Panc1 (cell line): ENCODE measurements at regions not wholly inside any gene's neighbourhood (a gene's known extent, or its start where the extent isn't known, plus 50 kb on each side); places are given as distances from the start of the nearest gene placed in this dataset.

Experiments
- ATAC-seq: fragments of 200-7000 bp; cut with Tn5 transposase; 2 replicates; pipeline ENCODE4 v1.9.1; 2020; ENCODE audit warnings: mild to moderate bottlenecking, moderate library complexity
- BruUV-seq: library from RNA; stranded (reverse); fragments of 400-500 nt; replicated peaks from 2 replicates; lab custom pipeline; 2021; lab: Mats Ljungman, UMichigan
- CTCF ChIA-PET: fragments of 300-600 bp; sonication (Branson Sonifier 250); formaldehyde crosslinking; loops from one replicate; lab custom pipeline; 2022; ENCODE audit warnings: antibody characterized with exemption; lab: Charles Lee
- POLR2A ChIA-PET: fragments of 300-600 bp; sonication (Branson Sonifier 250); formaldehyde crosslinking; loops from one replicate; lab custom pipeline; 2022; ENCODE audit warnings: antibody characterized with exemption; lab: Charles Lee
- DNase-seq: peaks from one replicate; pipeline ENCODE4 v3.0.0-alpha.2; 2010; ENCODE audit warnings: low read depth, low spot score
- H3K27ac ChIP-seq: 2 replicates; pipeline ENCODE4 v1.5.1; 2011; ENCODE audit warnings: mild to moderate bottlenecking, low read length, inconsistent platforms
- H3K27me3 ChIP-seq: fragments of 200-500 bp; sonication (Bioruptor generic); 2 replicates; pipeline ENCODE4 v1.6.0; 2014; ENCODE audit warnings: low read length, inconsistent platforms; ENCODE audit not compliant: control insufficient read depth, insufficient read depth
- H3K36me3 ChIP-seq: fragments of 200-500 bp; sonication (Bioruptor generic); 2 replicates; pipeline ENCODE4 v1.5.1; 2014; ENCODE audit warnings: inconsistent platforms, mild to moderate bottlenecking, low read length, moderate library complexity; ENCODE audit not compliant: control insufficient read depth, insufficient read depth
- H3K4me1 ChIP-seq: 2 replicates; pipeline ENCODE4 v1.5.1; 2011; ENCODE audit warnings: inconsistent platforms, mild to moderate bottlenecking, low read length, moderate library complexity; ENCODE audit not compliant: control insufficient read depth, insufficient read depth
- H3K4me3 ChIP-seq, 2 experiments: 2 replicates each; pipeline ENCODE4 v1.5.1; 2011 to 2012; ENCODE audit warnings: low read depth in 2 of 2, low read length in 2 of 2, mild to moderate bottlenecking in 2 of 2, inconsistent platforms in 1 of 2, moderate library complexity in 1 of 2
- H3K9me3 ChIP-seq: fragments of 200-500 bp; sonication (Bioruptor generic); 2 replicates; pipeline ENCODE4 v1.5.1; 2014; ENCODE audit warnings: low read depth, mild to moderate bottlenecking, inconsistent platforms, low read length, moderate library complexity; ENCODE audit not compliant: control insufficient read depth, insufficient read depth
- POLR2AphosphoS5 ChIP-seq: IDR thresholded peaks from 2 replicates; pipeline ENCODE4 v1.6.1; 2012; ENCODE audit warnings: mild to moderate bottlenecking, low read depth, low read length, moderate library complexity
- REST ChIP-seq, 2 experiments: IDR thresholded peaks; 2 replicates each; pipeline ENCODE4 v1.6.1; 2011 to 2012; ENCODE audit warnings: low read depth in 2 of 2, control low read depth in 1 of 2, low read length in 1 of 2, mild to moderate bottlenecking in 1 of 2, moderate library complexity in 1 of 2; ENCODE audit not compliant: insufficient read depth in 1 of 2
- SIN3A ChIP-seq: IDR thresholded peaks from 2 replicates; pipeline ENCODE4 v1.6.1; 2012; ENCODE audit warnings: low read depth, mild to moderate bottlenecking, low read length, moderate library complexity, borderline replicate concordance; ENCODE audit not compliant: insufficient read depth
- TCF7L2 ChIP-seq: IDR thresholded peaks from 2 replicates; pipeline ENCODE4 v1.6.1; 2011; ENCODE audit warnings: mild to moderate bottlenecking, low read depth, low read length, inconsistent platforms
- in situ Hi-C: cut with HindIII; loops from 2 replicates; pipeline ENCODE4 v1.10.0; 2016; ENCODE audit warnings: low sequenced_read_pairs, low pct_unique_long_range_greater_than_20kb
- intact Hi-C: fragments of 100-400 bp; cut with micrococcal nuclease; formaldehyde crosslinking; loops from one replicate; pipeline ENCODE4 v1.10.0; 2022; ENCODE audit not compliant: unreplicated experiment
- TF ChIP-seq, protein P1 (sequence below): fragments of 450-650 bp; IDR thresholded peaks from 2 replicates; pipeline ENCODE4 v1.5.1; 2017; ENCODE audit warnings: mild to moderate bottlenecking

DNA sequence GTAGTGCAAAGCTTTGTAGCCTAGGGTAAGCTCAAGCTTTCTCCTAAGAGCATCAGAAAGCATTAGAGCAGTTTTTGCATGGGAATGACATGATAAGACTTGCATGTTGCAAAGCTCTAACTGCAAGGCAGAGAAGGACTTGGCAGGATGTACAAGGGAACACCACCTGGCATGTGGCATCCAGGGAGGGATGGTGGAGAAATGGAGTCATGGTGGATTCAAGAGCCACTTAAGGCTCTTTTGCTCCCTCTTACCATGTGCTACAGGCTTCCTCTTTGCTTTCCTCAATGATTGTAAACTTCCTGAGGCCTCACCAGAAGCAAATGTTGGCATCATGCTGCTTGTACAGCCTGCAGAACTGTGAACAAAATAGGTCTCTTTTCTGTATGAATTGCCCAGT, 266.0 kb downstream of the GLI2 start:
- ATAC-seq, result no peak
- no peak for TF ChIP-seq REST (IDR thresholded peaks at IDR 0.05; ENCODE audit: insufficient read depth in 1 of 2, low read depth in 2 of 2, low read length in 1 of 2)
- TF ChIP-seq, protein P1, sequence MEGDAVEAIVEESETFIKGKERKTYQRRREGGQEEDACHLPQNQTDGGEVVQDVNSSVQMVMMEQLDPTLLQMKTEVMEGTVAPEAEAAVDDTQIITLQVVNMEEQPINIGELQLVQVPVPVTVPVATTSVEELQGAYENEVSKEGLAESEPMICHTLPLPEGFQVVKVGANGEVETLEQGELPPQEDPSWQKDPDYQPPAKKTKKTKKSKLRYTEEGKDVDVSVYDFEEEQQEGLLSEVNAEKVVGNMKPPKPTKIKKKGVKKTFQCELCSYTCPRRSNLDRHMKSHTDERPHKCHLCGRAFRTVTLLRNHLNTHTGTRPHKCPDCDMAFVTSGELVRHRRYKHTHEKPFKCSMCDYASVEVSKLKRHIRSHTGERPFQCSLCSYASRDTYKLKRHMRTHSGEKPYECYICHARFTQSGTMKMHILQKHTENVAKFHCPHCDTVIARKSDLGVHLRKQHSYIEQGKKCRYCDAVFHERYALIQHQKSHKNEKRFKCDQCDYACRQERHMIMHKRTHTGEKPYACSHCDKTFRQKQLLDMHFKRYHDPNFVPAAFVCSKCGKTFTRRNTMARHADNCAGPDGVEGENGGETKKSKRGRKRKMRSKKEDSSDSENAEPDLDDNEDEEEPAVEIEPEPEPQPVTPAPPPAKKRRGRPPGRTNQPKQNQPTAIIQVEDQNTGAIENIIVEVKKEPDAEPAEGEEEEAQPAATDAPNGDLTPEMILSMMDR, result no peak
- TF ChIP-seq SIN3A, result no peak
- no peak for TF ChIP-seq TCF7L2
- no peak for TF ChIP-seq POLR2AphosphoS5
- H3K36me3 ChIP-seq, result no peaks in the 10 kb centered on the region
- H3K27me3 ChIP-seq, result no peaks in the 10 kb centered on the region; the same call in 1 of the 2 replicates
- in situ Hi-C loops (no loop called here), intact Hi-C loops (no loop called here)
- no peak overlapping the region for H3K27ac ChIP-seq
- no peak for DNase-seq
- ChIA-PET CTCF (no interaction called here), POLR2A (no interaction called here)
- H3K4me3 ChIP-seq, result no peak overlapping the region
- H3K4me1 ChIP-seq, result no peaks in the 10 kb centered on the region
- H3K9me3 ChIP-seq, result no peaks in the 10 kb centered on the region
- BruUV-seq, result no TSS peak

DNA sequence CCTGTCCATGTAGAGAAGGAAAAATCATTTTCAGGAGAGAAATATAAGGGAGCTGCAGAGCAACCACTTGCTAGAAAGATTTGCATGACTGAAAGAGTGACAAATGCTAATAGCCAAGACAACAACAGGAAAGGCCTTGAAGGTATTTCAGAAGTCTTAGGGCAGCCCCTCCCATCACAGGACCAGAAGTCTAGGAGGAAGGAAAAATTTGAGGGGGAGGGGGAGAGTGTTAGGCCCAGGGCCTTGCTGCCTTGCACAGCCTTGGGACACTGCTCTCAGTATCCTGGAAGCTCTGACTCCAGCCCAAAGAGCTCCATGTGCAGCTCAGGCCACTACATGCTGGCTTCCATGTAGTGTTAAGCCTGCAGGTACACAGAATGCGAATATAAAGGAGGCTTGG, 266.9 kb downstream of the GLI2 start:
- no peak overlapping the region for H3K27ac ChIP-seq
- CTCF ChIA-PET, result no interaction called here
- no peak for ATAC-seq

More for the DNA sequence above, 266.9 kb downstream of the GLI2 start:
- DNase-seq, result no peak
- Histone ChIP-seq H3K36me3 (no peaks in the 10 kb centered on the region), H3K9me3 (no peaks in the 10 kb centered on the region), H3K27me3 (no peaks in the 10 kb centered on the region; the same call in 1 of the 2 replicates), H3K4me3 (no peak overlapping the region), H3K4me1 (no peaks in the 10 kb centered on the region)
- POLR2A ChIA-PET, result no interaction called here
- intact Hi-C loops (no loop called here), in situ Hi-C loops (no loop called here)
- BruUV-seq, result no TSS peak
- TF ChIP-seq SIN3A (no peak), TCF7L2 (no peak), POLR2AphosphoS5 (no peak), REST (IDR thresholded peaks at IDR 0.05; ENCODE audit: insufficient read depth in 1 of 2, low read depth in 2 of 2, low read length in 1 of 2) (no peak)
- TF ChIP-seq, protein P1, result no peak
